AG04449 (cell line): ENCODE measurements at regions not wholly inside any gene's neighbourhood (a gene's known extent, or its start where the extent isn't known, plus 50 kb on each side); places are given as distances from the start of the nearest gene placed in this dataset.
A peak's percentile ranks its signal among the peaks of the same experiment; 100 is the strongest.

Source experiments
- CTCF ChIA-PET: fragments of 350-600 bp; formaldehyde crosslinking; extraction: SDS; loops from one replicate; lab custom pipeline; 2021; ENCODE audit warnings: antibody characterized with exemption; lab: Yijun Ruan, JAX
- POLR2A ChIA-PET: fragments of 400-600, 350-600 bp; formaldehyde crosslinking; extraction: SDS; loops from one replicate; lab custom pipeline; 2020; ENCODE audit warnings: antibody characterized with exemption, inconsistent platforms; lab: Yijun Ruan, JAX
- DNase-seq: peaks from one replicate; pipeline ENCODE4 v3.0.0-alpha.2; 2010; ENCODE audit warnings: low read depth, low spot score
- H3K4me3 ChIP-seq: 2 replicates; pipeline ENCODE4 v1.5.1; 2011; ENCODE audit warnings: low read depth, mild to moderate bottlenecking, control low read depth, low read length
- TF ChIP-seq, protein P1 (sequence below): IDR thresholded peaks from one replicate; pipeline ENCODE4 v1.5.1; 2011; ENCODE audit warnings: mild to moderate bottlenecking, moderate library complexity, low read length, control low read depth, inconsistent platforms; ENCODE audit not compliant: insufficient read depth; ENCODE audit errors: missing control alignments

DNA sequence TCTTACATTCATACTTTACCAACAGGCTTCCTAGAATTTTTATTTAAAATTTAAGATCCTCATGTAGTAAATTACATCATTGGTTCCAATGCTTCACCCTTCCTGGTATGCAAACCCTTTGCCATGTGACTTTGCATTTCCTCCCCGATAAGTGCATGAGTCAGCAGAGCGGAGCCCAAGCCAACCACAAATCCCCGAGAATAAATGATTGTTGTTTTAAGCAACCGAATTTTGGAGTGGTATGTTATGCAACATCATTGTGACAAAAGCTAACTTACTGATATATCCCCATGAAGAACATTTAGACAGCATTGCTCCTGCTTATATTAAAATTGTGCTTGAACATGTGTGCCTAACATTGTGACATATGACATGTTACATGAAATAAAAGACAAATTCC is 199.4 kb upstream of the DDX53 start:
- TF ChIP-seq, protein P1, sequence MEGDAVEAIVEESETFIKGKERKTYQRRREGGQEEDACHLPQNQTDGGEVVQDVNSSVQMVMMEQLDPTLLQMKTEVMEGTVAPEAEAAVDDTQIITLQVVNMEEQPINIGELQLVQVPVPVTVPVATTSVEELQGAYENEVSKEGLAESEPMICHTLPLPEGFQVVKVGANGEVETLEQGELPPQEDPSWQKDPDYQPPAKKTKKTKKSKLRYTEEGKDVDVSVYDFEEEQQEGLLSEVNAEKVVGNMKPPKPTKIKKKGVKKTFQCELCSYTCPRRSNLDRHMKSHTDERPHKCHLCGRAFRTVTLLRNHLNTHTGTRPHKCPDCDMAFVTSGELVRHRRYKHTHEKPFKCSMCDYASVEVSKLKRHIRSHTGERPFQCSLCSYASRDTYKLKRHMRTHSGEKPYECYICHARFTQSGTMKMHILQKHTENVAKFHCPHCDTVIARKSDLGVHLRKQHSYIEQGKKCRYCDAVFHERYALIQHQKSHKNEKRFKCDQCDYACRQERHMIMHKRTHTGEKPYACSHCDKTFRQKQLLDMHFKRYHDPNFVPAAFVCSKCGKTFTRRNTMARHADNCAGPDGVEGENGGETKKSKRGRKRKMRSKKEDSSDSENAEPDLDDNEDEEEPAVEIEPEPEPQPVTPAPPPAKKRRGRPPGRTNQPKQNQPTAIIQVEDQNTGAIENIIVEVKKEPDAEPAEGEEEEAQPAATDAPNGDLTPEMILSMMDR = no peak
- peak; percentile 58 for DNase-seq
- no peak overlapping the region for H3K4me3 ChIP-seq
- ChIA-PET POLR2A (no interaction called here), CTCF (no interaction called here)

DNA sequence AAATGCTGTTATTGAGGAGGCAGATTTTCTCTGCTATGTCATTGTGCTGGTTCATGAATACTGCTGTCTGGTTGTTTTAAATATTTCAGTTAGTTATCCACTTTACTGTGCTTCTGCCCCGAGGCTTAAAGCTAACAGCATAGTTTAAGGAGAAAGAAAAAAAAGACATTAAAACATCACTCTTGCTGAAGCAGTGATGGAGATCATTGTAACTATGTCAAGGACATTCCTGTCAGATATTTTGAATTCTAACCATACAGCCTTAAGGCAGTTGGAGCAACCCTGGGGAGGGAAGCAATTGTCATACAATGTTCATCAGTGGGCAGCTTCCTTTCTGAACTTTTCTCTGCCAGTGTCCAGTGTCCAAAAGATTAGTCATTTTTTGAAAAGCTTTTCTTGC is 199.0 kb upstream of the DDX53 start:
- POLR2A ChIA-PET = no interaction called here
- H3K4me3 ChIP-seq = no peak overlapping the region
- CTCF ChIA-PET = no interaction called here
- DNase-seq = no peak
- TF ChIP-seq, protein P1 = no peak

DNA sequence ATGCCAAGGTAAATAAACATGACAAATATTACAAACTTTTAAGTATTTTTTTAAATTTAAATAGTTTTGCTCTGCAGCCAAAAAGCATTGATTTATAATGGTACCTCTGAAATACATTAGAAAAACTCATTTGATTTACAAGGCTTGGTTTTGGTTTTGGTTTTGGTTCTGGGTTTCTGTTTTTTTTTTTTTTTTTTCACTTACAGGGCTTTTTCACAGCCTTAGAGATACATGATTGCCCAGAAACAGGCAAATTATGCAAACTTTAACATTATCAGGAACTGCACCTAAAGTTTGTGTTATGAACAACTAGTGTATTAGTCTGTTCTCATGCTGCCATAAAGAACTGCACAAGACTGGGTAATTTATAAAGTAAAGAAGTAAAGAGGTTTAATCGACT is 196.4 kb upstream of the DDX53 start:
- no peak for DNase-seq
- TF ChIP-seq, protein P1 = no peak
- no peak overlapping the region for H3K4me3 ChIP-seq
- POLR2A ChIA-PET = no interaction called here
- CTCF ChIA-PET = no interaction called here

DNA sequence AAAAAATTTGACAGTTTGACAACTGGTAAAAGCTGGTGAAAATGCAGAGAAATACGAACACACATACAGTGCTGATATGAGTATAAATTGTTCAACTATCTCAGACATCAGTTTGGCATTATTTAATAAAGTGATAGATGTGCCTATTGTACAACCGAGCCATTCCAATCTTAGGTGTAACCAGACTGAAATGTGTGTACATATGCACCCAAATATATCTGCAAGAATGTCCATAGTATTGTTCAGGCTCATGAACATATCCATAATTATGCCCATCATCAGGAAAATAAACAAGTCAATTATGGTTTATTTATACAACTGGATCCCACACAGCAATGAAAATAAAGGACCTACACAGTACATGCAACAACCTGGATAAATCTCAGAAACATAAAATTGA is 188.9 kb upstream of the DDX53 start:
- H3K4me3 ChIP-seq = no peak overlapping the region
- DNase-seq = no peak
- POLR2A ChIA-PET = no interaction called here
- TF ChIP-seq, protein P1 = no peak
- CTCF ChIA-PET = no interaction called here

DNA sequence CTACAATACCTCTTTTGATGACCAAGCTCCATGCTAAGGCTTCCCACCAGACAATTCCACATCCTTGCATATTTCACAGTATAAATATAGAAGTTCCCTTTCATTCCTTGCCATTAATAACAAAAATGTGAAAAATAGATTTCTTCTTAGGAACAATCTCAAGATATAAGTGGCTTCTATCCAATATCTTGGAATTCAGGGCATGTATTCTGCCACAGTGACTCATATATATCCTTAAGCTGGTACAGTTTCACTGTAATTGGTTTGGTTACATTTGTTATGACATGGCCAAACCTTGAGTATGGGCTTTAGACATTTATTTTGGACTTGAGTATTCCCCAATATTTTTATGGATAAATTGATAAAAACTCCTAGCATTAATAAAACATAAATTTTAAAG is 181.7 kb upstream of the DDX53 start:
- CTCF ChIA-PET = no interaction called here
- no peak for DNase-seq
- TF ChIP-seq, protein P1 = no peak
- POLR2A ChIA-PET = no interaction called here
- H3K4me3 ChIP-seq = no peak overlapping the region

DNA sequence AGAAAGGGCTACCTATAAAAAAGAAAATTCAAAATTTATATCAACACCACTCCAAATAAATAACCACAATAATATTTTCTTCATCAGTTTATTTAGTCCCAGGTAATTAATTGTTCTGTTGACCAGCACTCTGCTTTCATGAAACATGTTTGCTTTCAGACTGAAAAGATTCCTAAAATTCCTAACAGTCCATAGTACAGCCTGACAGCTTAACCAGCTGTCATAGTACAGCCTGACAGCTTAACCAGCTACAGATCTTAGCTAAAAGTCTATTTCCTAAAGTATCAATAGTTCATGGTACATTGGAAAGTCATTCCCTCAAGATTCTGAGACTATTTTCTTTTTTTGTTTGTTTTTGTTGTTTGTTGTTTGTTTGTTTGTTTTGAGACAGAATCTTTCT is 144.1 kb upstream of the DDX53 start:
- TF ChIP-seq, protein P1 = no peak
- no peak overlapping the region for H3K4me3 ChIP-seq
- DNase-seq = no peak
- CTCF ChIA-PET = interaction anchor here (0.7 kb wide), 1 partner anchor 107 kb away, joined by 3 read pairs; no protein-coding TSS in a partner anchor
- POLR2A ChIA-PET = no interaction called here
